Endothelial cell of umbilical vein (primary cell): ENCODE measurements at regions not wholly inside any gene's neighbourhood (a gene's known extent, or its start where the extent isn't known, plus 50 kb on each side); places are given as distances from the start of the nearest gene placed in this dataset.

ENCODE experiments used
- EZH2 ChIP-seq: IDR thresholded peaks from 2 replicates; pipeline ENCODE4 v1.6.1; 2012; ENCODE audit warnings: borderline replicate concordance, low read depth, mild to moderate bottlenecking, moderate library complexity, low read length, inconsistent platforms; ENCODE audit not compliant: severe bottlenecking
- FOS ChIP-seq: IDR thresholded peaks from 2 replicates; pipeline ENCODE4 v1.6.1; 2011; ENCODE audit warnings: mild to moderate bottlenecking, low read length, moderate library complexity, borderline replicate concordance; ENCODE audit not compliant: insufficient read depth
- POLR2A ChIP-seq: IDR thresholded peaks from 2 replicates; pipeline ENCODE4 v1.6.1; 2012; ENCODE audit warnings: low read depth, mild to moderate bottlenecking, control low read depth, low read length
- POLR2AphosphoS5 ChIP-seq: IDR thresholded peaks from 2 replicates; pipeline ENCODE4 v1.6.1; 2012; ENCODE audit warnings: low read depth, mild to moderate bottlenecking, control low read depth, low read length, moderate library complexity; ENCODE audit not compliant: insufficient read depth
- TF ChIP-seq, protein P1 (sequence below), 2 donors: IDR thresholded peaks; 1 replicate in 1 of 2; 2 replicates in 1 of 2; pipeline ENCODE4 v1.5.1; 2011; ENCODE audit warnings: low read length in 2 of 2, mild to moderate bottlenecking in 2 of 2, moderate library complexity in 2 of 2, control low read depth in 1 of 2, inconsistent platforms in 1 of 2, low read depth in 1 of 2; ENCODE audit not compliant: insufficient read depth in 1 of 2; ENCODE audit errors: extremely low read depth in 1 of 2

GRCh38 chr10:30784897-30785605, 155.5 kb upstream of the LYZL2 start:
- TF ChIP-seq, protein P1, sequence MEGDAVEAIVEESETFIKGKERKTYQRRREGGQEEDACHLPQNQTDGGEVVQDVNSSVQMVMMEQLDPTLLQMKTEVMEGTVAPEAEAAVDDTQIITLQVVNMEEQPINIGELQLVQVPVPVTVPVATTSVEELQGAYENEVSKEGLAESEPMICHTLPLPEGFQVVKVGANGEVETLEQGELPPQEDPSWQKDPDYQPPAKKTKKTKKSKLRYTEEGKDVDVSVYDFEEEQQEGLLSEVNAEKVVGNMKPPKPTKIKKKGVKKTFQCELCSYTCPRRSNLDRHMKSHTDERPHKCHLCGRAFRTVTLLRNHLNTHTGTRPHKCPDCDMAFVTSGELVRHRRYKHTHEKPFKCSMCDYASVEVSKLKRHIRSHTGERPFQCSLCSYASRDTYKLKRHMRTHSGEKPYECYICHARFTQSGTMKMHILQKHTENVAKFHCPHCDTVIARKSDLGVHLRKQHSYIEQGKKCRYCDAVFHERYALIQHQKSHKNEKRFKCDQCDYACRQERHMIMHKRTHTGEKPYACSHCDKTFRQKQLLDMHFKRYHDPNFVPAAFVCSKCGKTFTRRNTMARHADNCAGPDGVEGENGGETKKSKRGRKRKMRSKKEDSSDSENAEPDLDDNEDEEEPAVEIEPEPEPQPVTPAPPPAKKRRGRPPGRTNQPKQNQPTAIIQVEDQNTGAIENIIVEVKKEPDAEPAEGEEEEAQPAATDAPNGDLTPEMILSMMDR (IDR thresholded peaks at IDR 0.05; ENCODE audit: extremely low read depth in 1 of 2, insufficient read depth in 1 of 2, low read depth in 1 of 2, low read length in 2 of 2), result no peak
- TF ChIP-seq POLR2AphosphoS5, result peak; percentile 12
- no peak for TF ChIP-seq POLR2A
- TF ChIP-seq EZH2, result no peak
- no peak for TF ChIP-seq FOS
